HCT116 (cell line): ENCODE measurements at regions not wholly inside any gene's neighbourhood (a gene's known extent, or its start where the extent isn't known, plus 50 kb on each side); places are given as distances from the start of the nearest gene placed in this dataset.

Experiments
- ATAC-seq: fragments of 200-7000 bp; cut with Tn5 transposase; 2 replicates; pipeline ENCODE4 v1.9.1; 2020; ENCODE audit warnings: mild to moderate bottlenecking, moderate library complexity
- BruUV-seq: library from RNA; stranded (reverse); fragments of 400-500 nt; replicated peaks from 2 replicates; lab custom pipeline; 2021; lab: Mats Ljungman, UMichigan
- CTCF ChIA-PET: fragments of 300-600 bp; sonication (Branson Sonifier 250); formaldehyde crosslinking; loops from one replicate; lab custom pipeline; 2021; ENCODE audit warnings: antibody characterized with exemption; lab: Charles Lee
- POLR2A ChIA-PET: fragments of 300-600, 350-600 bp; sonication (Branson Sonifier 250); formaldehyde crosslinking; loops from one replicate; lab custom pipeline; 2021; ENCODE audit warnings: antibody characterized with exemption; lab: Charles Lee
- RAD21 ChIA-PET, 2 experiments: fragments of 300-600 bp; sonication (Branson Sonifier 250); formaldehyde crosslinking; loops; one replicate each; lab custom pipeline; 2023; ENCODE audit warnings: low total read pairs in 2 of 2; ENCODE audit not compliant: uncharacterized antibody in 2 of 2, unreplicated experiment in 2 of 2, low non-redundant PET in 1 of 2; lab: Charles Lee
- DNase-seq: peaks from one replicate; pipeline ENCODE4 v3.0.0-alpha.2; 2010; ENCODE audit warnings: low read depth, low spot score
- H2AFZ ChIP-seq: fragments of 200-600 bp; shearing (Covaris generic), sonication (generic); 2 replicates; pipeline ENCODE4 v1.6.1; 2017; ENCODE audit warnings: low read depth, mixed run types, mixed read lengths, antibody characterized with exemption, low read length; ENCODE audit not compliant: poor library complexity, severe bottlenecking
- H3K27ac ChIP-seq: 2 replicates; pipeline ENCODE4 v1.5.1; 2012; ENCODE audit warnings: low read depth, low read length
- H3K27me3 ChIP-seq: fragments of 200-600 bp; sonication (generic); 2 replicates; pipeline ENCODE4 v1.6.1; 2016; ENCODE audit warnings: mixed run types, low read length, mixed read lengths; ENCODE audit not compliant: insufficient read depth
- H3K36me3 ChIP-seq, 2 experiments: fragments of 200-500 bp in 1 of 2; fragments of 200-600 bp in 1 of 2; sonication (Bioruptor generic) in 1 of 2; sonication (generic) in 1 of 2; 2 replicates each; pipeline versions ENCODE4 v1.5.1 to v1.6.1; 2014 to 2016; ENCODE audit warnings: low read length in 2 of 2, inconsistent platforms in 1 of 2, mixed read lengths in 1 of 2, mixed run types in 1 of 2; ENCODE audit not compliant: insufficient read depth in 2 of 2, control insufficient read depth in 1 of 2
- H3K4me1 ChIP-seq, 2 experiments: fragments of 200-600 bp in 1 of 2; sonication (generic) in 1 of 2; 2 replicates each; pipeline versions ENCODE4 v1.5.1 to v1.6.1; 2012 to 2017; ENCODE audit warnings: low read length in 2 of 2, inconsistent platforms in 1 of 2, mild to moderate bottlenecking in 1 of 2, mixed read lengths in 1 of 2, mixed run types in 1 of 2, moderate library complexity in 1 of 2; ENCODE audit not compliant: insufficient read depth in 2 of 2, control insufficient read depth in 1 of 2
- H3K4me2 ChIP-seq: fragments of 200-600 bp; sonication (generic); 2 replicates; pipeline ENCODE4 v1.6.1; 2017; ENCODE audit warnings: mixed run types, low read length, mixed read lengths
- H3K4me3 ChIP-seq, 2 experiments: fragments of 200-600 bp in 1 of 2; sonication (generic) in 1 of 2; replicated peaks in 1 of 2; 2 replicates each; pipeline ENCODE4 v1.5.1; 2011 to 2016; ENCODE audit warnings: low read length in 2 of 2, control low read depth in 1 of 2, low read depth in 1 of 2, mild to moderate bottlenecking in 1 of 2, mixed read lengths in 1 of 2, mixed run types in 1 of 2
- H3K79me2 ChIP-seq: fragments of 200-600 bp; sonication (generic); 2 replicates; pipeline ENCODE4 v1.6.1; 2017; ENCODE audit warnings: mild to moderate bottlenecking, mixed run types, low read length, moderate library complexity, mixed read lengths; ENCODE audit not compliant: insufficient read depth
- H3K9ac ChIP-seq: fragments of 200-600 bp; sonication (generic); 2 replicates; pipeline ENCODE4 v1.6.1; 2016; ENCODE audit warnings: low read length, mixed read lengths
- H3K9me2 ChIP-seq: fragments of 200-600 bp; sonication (generic), shearing (Covaris generic); 2 replicates; pipeline ENCODE4 v1.6.1; 2017; ENCODE audit warnings: mixed run types, mild to moderate bottlenecking, moderate library complexity; ENCODE audit not compliant: insufficient read depth
- H3K9me3 ChIP-seq, 2 experiments: fragments of 200-500 bp in 1 of 2; fragments of 200-600 bp in 1 of 2; sonication (Bioruptor generic) in 1 of 2; sonication (generic) in 1 of 2; 2 replicates each; pipeline ENCODE4 v1.6.1; 2014 to 2017; ENCODE audit warnings: low read length in 2 of 2, mixed read lengths in 2 of 2, inconsistent platforms in 1 of 2, low read depth in 1 of 2, mild to moderate bottlenecking in 1 of 2, mixed run types in 1 of 2, moderate library complexity in 1 of 2; ENCODE audit not compliant: control insufficient read depth in 1 of 2, insufficient read depth in 1 of 2
- H4K20me1 ChIP-seq: fragments of 200-600 bp; sonication (generic), shearing (Covaris generic); 2 replicates; pipeline ENCODE4 v1.6.1; 2017; ENCODE audit warnings: mixed run types, mild to moderate bottlenecking, moderate library complexity; ENCODE audit not compliant: insufficient read depth
- ATF3 ChIP-seq: IDR thresholded peaks from 2 replicates; pipeline ENCODE4 v1.6.1; 2012
- CBX3 ChIP-seq: IDR thresholded peaks from 2 replicates; pipeline ENCODE4 v1.6.1; 2012; ENCODE audit warnings: low read depth
- CTCF ChIP-seq, 3 experiments: fragments of 200-600 bp in 1 of 3; sonication (generic) in 1 of 3; IDR thresholded peaks in 2 of 3; conservative IDR thresholded peaks in 1 of 3; 2 replicates each; pipeline ENCODE4 v1.5.1; 2012 to 2017; ENCODE audit warnings: low read depth in 2 of 3, low read length in 2 of 3, antibody characterized with exemption in 1 of 3, borderline replicate concordance in 1 of 3, control low read depth in 1 of 3, mild to moderate bottlenecking in 1 of 3, mixed read lengths in 1 of 3, mixed run types in 1 of 3, moderate library complexity in 1 of 3; ENCODE audit not compliant: insufficient read depth in 1 of 3
- EZH2 ChIP-seq: fragments of 200-600 bp; sonication (generic); IDR thresholded peaks from 2 replicates; pipeline ENCODE4 v1.6.1; 2017; ENCODE audit warnings: antibody characterized with exemption, mixed run types
- EZH2phosphoT487 ChIP-seq: fragments of 200-600 bp; IDR thresholded peaks from 2 replicates; pipeline ENCODE4 v1.6.1; 2018; ENCODE audit warnings: antibody characterized with exemption, borderline replicate concordance
- JUND ChIP-seq: IDR thresholded peaks from 2 replicates; pipeline ENCODE4 v1.6.1; 2012
- SRF ChIP-seq: IDR thresholded peaks from 2 replicates; pipeline ENCODE4 v1.6.1; 2012; ENCODE audit warnings: low read depth
- TCF7L2 ChIP-seq: IDR thresholded peaks from 2 replicates; pipeline ENCODE4 v1.7.0; 2011; ENCODE audit warnings: borderline replicate concordance, inconsistent platforms; ENCODE audit not compliant: insufficient read depth, insufficient read length; ENCODE audit errors: extremely low read depth
- YY1 ChIP-seq: IDR thresholded peaks from 2 replicates; pipeline ENCODE4 v1.6.1; 2011; ENCODE audit warnings: low read length, low read depth, moderate library complexity, mild to moderate bottlenecking; ENCODE audit not compliant: insufficient replicate concordance; ENCODE audit errors: extremely low read depth
- ZFX ChIP-seq: fragments of 450-650 bp; IDR thresholded peaks from 2 replicates; pipeline ENCODE4 v1.6.1; 2017
- ZNF274 ChIP-seq: fragments of 200-500 bp; sonication (Bioruptor generic); IDR thresholded peaks from 2 replicates; pipeline ENCODE4 v1.6.1; 2014; ENCODE audit warnings: mild to moderate bottlenecking, low read depth, low read length, inconsistent platforms
- intact Hi-C: fragments of 100-400 bp; cut with micrococcal nuclease; formaldehyde crosslinking; loops from 2 replicates; pipeline ENCODE4 v1.10.0; 2022
- TF ChIP-seq, protein P1 (sequence below): IDR thresholded peaks from 2 replicates; pipeline ENCODE4 v1.6.1; 2012
- TF ChIP-seq, protein P2 (sequence below): IDR thresholded peaks from 2 replicates; pipeline ENCODE4 v1.6.1; 2011; ENCODE audit warnings: mild to moderate bottlenecking, low read length, moderate library complexity; ENCODE audit not compliant: insufficient replicate concordance; ENCODE audit errors: extremely low read depth
- TF ChIP-seq, protein P3 (sequence below): IDR thresholded peaks from 2 replicates; pipeline ENCODE4 v1.6.1; 2012; ENCODE audit warnings: low read depth

DNA sequence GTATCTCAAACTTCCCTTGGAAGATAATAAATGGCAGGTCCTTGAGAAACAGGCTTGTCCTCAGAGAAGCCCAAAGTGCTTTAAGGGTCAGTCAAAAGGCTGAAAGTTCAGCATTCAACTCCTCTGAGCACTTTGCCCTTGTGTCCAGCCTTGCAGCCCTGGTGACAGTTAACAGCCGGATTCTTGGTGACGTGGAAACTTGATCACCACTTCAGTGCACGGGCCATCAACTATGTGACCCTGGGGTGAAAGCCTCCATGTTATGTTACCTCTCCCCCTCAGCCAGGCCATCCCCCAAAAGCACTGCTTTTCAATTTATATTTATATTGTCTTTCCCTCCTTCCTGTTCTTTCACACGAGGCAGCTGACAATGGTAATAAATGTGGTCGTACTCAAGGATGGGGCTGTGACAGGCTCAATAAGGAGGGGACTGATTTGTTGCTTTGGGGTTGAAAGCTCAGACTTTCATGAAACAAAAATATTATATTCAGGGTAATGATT is 164.0 kb upstream of the NRP1 start:
- H3K9me2 ChIP-seq: no peaks in the 10 kb centered on the region; the same call in 1 of the 2 replicates
- H3K9me3 ChIP-seq: no peaks in the 10 kb centered on the region
- H3K27ac ChIP-seq: no peak overlapping the region
- intact Hi-C loops: no loop called here
- H3K4me3 ChIP-seq: no peak overlapping the region
- no peaks in the 10 kb centered on the region for H3K36me3 ChIP-seq
- ChIA-PET RAD21 (no interaction called here), POLR2A (no interaction called here), CTCF (no interaction called here)
- H3K4me1 ChIP-seq: no peaks in the 10 kb centered on the region
- TF ChIP-seq, protein P1, sequence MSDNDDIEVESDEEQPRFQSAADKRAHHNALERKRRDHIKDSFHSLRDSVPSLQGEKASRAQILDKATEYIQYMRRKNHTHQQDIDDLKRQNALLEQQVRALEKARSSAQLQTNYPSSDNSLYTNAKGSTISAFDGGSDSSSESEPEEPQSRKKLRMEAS: no peak
- TF ChIP-seq SRF: no peak
- TF ChIP-seq ZNF274: no peak
- no peak for TF ChIP-seq JUND
- no peak for TF ChIP-seq TCF7L2
- no peak for TF ChIP-seq ZFX
- TF ChIP-seq, protein P2, sequence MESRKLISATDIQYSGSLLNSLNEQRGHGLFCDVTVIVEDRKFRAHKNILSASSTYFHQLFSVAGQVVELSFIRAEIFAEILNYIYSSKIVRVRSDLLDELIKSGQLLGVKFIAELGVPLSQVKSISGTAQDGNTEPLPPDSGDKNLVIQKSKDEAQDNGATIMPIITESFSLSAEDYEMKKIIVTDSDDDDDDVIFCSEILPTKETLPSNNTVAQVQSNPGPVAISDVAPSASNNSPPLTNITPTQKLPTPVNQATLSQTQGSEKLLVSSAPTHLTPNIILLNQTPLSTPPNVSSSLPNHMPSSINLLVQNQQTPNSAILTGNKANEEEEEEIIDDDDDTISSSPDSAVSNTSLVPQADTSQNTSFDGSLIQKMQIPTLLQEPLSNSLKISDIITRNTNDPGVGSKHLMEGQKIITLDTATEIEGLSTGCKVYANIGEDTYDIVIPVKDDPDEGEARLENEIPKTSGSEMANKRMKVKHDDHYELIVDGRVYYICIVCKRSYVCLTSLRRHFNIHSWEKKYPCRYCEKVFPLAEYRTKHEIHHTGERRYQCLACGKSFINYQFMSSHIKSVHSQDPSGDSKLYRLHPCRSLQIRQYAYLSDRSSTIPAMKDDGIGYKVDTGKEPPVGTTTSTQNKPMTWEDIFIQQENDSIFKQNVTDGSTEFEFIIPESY: no peak
- TF ChIP-seq EZH2: no peak
- TF ChIP-seq YY1: no peak
- TF ChIP-seq CTCF (IDR thresholded peaks at IDR 0.05 in 2 of 3, conservative IDR thresholded peaks at IDR 0.05 in 1 of 3; ENCODE audit: borderline replicate concordance in 1 of 3, insufficient read depth in 1 of 3, low read depth in 2 of 3, low read length in 2 of 3): no peak
- TF ChIP-seq, protein P3, sequence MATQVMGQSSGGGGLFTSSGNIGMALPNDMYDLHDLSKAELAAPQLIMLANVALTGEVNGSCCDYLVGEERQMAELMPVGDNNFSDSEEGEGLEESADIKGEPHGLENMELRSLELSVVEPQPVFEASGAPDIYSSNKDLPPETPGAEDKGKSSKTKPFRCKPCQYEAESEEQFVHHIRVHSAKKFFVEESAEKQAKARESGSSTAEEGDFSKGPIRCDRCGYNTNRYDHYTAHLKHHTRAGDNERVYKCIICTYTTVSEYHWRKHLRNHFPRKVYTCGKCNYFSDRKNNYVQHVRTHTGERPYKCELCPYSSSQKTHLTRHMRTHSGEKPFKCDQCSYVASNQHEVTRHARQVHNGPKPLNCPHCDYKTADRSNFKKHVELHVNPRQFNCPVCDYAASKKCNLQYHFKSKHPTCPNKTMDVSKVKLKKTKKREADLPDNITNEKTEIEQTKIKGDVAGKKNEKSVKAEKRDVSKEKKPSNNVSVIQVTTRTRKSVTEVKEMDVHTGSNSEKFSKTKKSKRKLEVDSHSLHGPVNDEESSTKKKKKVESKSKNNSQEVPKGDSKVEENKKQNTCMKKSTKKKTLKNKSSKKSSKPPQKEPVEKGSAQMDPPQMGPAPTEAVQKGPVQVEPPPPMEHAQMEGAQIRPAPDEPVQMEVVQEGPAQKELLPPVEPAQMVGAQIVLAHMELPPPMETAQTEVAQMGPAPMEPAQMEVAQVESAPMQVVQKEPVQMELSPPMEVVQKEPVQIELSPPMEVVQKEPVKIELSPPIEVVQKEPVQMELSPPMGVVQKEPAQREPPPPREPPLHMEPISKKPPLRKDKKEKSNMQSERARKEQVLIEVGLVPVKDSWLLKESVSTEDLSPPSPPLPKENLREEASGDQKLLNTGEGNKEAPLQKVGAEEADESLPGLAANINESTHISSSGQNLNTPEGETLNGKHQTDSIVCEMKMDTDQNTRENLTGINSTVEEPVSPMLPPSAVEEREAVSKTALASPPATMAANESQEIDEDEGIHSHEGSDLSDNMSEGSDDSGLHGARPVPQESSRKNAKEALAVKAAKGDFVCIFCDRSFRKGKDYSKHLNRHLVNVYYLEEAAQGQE: no peak
- TF ChIP-seq CBX3: no peak
- TF ChIP-seq EZH2phosphoT487: no peak
- TF ChIP-seq ATF3: no peak
- no peak overlapping the region for H3K4me2 ChIP-seq
- DNase-seq (no peak), ATAC-seq (no peak)
- no peaks in the 10 kb centered on the region for H3K27me3 ChIP-seq
- BruUV-seq: no TSS peak
- H4K20me1 ChIP-seq: no peaks in the 10 kb centered on the region
- no peaks in the 10 kb centered on the region for H3K79me2 ChIP-seq
- no peak overlapping the region for H2AFZ ChIP-seq
- no peak overlapping the region for H3K9ac ChIP-seq
